HG03066 (cell line): ENCODE measurements at regions not wholly inside any gene's neighbourhood (a gene's known extent, or its start where the extent isn't known, plus 50 kb on each side); places are given as distances from the start of the nearest gene placed in this dataset.
"Not testable (repeated sequence)": the region's sequence is repeated elsewhere in the genome, so short reads cannot be mapped to it uniquely, and the experiment has no call there.

Experiments used
- ATAC-seq: cut with Tn5 transposase; IDR thresholded peaks from one replicate; pipeline ENCODE4 v1.9.1; 2021; ENCODE audit warnings: low read depth; ENCODE audit not compliant: unreplicated experiment

GRCh38 chr2:2909086-2910035 is 468.3 kb downstream of the EIPR1 start:
- no peak for ATAC-seq

DNA sequence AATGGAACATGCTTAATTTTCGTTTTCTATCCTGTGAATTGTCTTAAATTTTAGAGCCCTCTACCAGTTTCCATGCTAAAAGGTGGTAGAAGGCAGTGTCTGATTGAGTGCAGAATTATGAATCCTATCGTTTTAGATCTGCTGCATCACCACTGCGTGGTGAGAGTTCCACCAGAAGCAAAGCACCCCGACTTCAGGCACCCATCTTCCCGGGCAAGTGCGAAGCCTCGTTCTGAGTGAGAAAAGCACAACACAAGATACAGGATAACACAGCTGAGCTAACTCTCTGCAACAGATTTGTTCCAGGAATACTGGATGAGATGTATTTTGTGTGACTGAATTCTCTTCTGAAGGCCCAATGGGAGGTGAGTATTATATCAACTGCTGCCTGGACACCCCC is 471.5 kb downstream of the EIPR1 start:
- ATAC-seq = no peak

GRCh38 chr2:2904721-2905350 is 472.8 kb downstream of the EIPR1 start:
- ATAC-seq = no peak

GRCh38 chr2:2902547-2903281 is 474.9 kb downstream of the EIPR1 start:
- ATAC-seq = no peak

DNA sequence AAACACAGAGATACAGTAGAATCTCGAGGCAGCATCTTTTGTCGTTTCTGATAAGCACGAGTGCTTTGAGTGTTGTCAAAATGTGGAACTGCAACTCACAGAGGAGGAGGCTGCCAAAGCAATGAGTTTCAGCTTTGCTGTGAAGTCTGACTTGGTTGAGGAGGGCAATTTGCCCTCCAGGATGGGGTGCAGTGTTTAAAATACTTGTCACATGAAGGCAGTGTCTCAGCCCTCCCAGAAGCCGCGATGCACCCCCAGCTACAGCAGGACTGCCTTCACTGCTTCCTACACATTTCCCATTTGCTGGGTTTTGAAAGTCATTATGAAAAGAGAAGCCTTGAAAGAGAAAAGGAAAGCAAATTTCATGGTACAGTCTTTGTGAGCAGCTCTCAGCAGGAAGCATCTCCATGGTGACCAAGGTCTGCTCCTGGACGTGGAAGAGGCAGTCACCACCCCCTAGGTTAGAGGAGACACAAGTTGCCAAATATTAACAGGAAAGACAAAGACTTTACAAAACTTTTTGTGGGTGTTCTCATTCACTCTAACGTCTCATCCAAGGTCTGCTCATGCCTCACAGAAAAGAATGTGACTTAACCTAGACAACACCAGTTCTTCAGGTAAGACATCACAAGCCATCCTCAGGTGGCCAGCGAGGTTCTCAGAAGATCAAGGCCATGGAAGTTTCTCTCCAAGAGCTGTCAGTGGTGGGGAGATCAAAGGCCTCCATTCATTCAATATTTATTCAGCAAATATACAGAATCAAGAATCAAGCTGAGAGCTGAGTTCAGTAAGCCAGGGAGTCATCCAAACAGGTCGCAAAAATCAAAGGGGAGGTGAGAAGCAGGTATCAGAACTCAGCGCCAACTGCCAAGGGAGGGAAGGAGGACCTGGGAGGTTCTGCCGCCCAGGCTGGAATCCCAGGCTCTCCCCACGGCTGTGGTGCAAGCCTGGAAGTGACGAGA is 476.0 kb downstream of the EIPR1 start:
- peak; percentile 85 for ATAC-seq

DNA sequence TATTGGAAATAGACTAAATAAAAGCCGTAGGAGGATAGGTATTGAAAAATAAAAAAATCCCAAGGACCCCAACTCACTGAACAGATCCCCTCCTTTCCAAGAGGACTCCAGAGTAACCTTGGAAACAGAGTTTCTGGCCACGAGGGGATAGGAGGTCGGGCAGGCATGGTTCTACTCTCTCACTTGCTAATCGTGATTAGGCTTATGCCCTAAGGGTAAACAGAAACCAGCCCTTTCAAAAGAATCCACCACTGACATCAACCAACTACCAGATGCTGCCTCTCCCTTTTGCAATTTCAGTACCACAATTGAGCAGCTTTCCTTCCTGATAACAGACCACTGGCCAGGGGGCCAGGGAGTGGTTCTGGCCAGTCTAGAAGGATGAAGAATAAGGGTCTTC is 477.8 kb downstream of the EIPR1 start:
- ATAC-seq = no peak

- ATAC-seq = no peak
Observed at GRCh38 chr2:2898744-2899143, 478.9 kb downstream of the EIPR1 start.

GRCh38 chr2:2896643-2897042 is 481.0 kb downstream of the EIPR1 start:
- no peak for ATAC-seq

- ATAC-seq = no peak
Observed at GRCh38 chr2:2896011-2896410, 481.6 kb downstream of the EIPR1 start.

- ATAC-seq = not testable (repeated sequence)
Observed at GRCh38 chr2:2894011-2894410, 483.6 kb downstream of the EIPR1 start.

DNA sequence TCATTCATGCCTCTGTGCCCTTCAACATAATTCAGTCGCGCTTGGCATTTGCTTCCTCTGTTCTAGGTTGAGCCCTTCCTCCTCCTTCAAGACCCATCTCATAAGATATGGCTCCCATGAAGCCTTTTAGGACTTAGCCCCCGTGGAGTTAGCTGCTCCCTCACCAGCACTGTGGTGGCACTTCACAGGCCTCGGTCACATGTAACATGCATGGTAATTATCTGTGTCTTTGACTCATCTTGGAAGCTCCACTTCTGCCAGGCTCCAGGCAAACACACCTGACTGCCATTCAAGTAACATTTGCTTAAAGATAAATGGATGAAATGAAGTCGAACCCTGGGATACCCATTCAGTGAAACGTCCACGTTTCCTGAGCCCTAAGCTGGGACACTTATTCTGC is 484.7 kb downstream of the EIPR1 start:
- ATAC-seq = no peak

- ATAC-seq = no peak
Observed at GRCh38 chr2:2892378-2892777, 485.2 kb downstream of the EIPR1 start.

GRCh38 chr2:2890901-2891300 is 486.7 kb downstream of the EIPR1 start:
- no peak for ATAC-seq

DNA sequence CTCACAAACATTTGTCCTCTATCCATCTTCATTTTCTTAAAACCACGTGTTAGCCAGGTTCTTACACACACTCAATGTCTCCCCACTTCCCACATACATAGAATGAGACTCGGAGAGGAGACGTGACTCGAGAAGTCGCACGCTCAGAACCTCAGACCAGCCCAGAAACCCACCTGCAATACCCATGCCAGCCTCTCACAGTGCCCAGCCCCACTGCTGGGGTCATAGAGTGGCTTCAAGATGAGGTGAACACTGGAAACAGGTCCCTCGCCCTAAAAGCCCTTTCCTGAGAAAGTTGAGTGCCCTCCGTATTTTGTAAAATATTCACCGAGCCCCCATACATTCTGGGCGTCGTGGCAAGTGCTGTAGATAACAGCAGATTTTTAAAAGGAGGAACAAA is 487.4 kb downstream of the EIPR1 start:
- ATAC-seq = no peak

DNA sequence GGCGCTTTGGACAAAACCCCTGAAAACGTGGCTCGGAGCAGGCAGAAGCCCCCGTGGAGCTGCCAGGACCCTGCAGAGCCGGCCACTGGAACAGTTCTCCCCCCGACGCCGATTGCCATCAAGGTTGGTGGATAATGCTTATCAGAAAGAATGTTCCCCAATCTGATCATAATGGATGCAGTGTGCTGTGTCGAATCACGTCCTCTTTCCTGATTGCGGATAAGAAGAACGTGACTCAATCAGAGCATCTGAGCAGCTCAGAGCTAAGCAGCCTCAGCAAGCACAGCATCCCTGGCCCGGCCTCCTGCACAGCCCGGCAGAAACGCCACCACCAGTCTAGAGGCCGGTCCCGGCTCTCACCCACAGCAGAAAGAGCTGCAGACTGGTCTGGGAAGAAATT is 488.0 kb downstream of the EIPR1 start:
- no peak for ATAC-seq

DNA sequence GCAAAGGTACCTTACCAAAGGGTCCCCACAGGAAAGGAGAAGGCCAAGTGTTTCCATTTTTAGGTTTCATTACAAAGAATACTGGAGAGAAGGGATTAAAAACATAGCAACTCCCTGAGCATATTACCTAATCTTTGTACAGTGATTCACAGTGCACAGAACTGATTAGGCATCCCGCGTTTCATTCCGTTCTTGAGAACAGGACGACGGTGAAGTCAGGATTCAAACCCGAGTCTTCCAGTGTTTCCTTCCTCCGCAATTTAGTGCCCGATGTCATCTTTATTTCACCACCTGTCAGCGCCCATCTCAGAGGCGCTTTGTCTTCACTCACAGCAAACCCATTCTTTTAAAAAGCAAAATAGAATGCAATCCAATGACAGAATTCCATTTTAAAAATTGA is 488.5 kb downstream of the EIPR1 start:
- ATAC-seq = no peak

DNA sequence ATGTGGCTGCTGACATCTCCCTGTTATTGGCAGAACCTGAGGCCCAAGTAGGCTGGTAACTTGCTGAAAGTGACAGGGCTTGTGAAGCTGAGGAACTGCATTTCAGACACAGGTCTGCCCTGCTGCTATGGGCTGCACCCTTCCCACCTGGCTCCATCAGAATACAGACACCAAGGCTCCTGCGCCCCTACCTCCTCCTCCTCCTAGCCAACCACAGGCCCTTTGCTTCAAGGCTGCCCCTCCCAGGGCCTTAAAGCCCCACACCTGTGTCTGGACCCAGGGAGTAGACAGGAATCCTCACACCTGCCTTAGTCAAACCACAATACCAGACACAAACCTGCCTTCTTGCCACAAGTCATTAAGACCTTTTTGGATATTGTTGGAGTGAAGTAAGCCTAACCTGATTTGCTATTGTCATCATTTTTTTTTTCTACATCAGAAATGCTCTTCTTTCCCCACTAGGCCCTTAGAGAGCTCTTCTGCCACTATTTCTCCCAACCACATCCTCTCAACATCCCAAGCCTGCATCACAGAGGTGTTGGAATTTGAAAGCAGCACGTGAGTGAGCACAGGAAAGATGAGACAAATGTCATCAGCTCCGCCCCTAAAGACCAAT is 489.7 kb downstream of the EIPR1 start:
- ATAC-seq = no peak

- ATAC-seq = no peak
Observed at GRCh38 chr2:2886922-2887321, 490.7 kb downstream of the EIPR1 start.

DNA sequence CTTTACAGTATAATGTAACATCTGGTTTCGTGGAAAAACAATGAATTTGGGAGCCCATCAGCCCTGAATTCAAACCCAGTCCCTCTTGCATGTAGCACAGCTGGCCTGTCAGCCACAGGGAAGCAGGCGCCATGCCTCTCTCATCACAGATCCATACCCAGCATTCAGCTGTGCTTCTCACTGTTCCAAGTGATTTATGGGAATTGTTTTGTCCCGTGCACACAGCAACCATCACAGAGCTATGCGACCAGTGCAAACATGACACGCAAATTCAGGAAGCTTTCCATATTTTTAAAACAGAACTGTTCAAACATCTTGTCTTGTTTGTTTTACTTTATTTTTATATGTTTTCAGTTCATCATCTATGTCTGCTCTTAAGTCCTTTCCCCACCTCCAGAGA is 496.1 kb downstream of the EIPR1 start:
- ATAC-seq = no peak

DNA sequence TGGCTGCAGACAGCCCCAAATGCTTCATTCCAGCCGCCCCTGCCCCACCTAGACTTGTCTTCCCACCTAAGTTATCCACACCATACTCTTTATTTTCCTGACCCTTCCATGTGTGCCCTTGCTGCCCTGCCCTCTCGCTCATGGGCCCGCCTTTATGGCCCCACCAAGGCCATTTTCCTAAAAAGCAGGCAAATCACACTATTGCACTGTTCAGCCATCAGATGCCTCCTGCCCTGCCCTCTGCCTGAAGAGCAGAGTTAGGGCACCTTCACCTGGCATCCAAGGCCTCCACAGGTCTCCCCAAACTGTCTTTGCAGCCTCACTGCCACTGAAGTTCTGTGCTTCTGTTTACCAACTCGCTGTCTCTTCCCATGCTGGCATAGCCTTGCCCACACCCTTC is 496.7 kb downstream of the EIPR1 start:
- no peak for ATAC-seq
